Naive thymus-derived CD4-positive, alpha-beta T cell (primary cell): ENCODE measurements at regions not wholly inside any gene's neighbourhood (a gene's known extent, or its start where the extent isn't known, plus 50 kb on each side); places are given as distances from the start of the nearest gene placed in this dataset.

Experiments
- ATAC-seq: fragments of 150-1000 bp; cut with Tn5 transposase; 2 replicates; pipeline ENCODE4 v1.10.0; 2021; ENCODE audit warnings: mild to moderate bottlenecking, moderate library complexity
- CTCF ChIA-PET: fragments of 350-600 bp; sonication (Branson Sonifier 250); formaldehyde crosslinking; loops from one replicate; lab custom pipeline; 2021; ENCODE audit warnings: antibody characterized with exemption; lab: Charles Lee
- POLR2A ChIA-PET: fragments of 350-600 bp; sonication (Branson Sonifier 250); formaldehyde crosslinking; loops from one replicate; lab custom pipeline; 2021; ENCODE audit warnings: antibody characterized with exemption, inconsistent platforms; lab: Charles Lee
- DNase-seq, 9 donors: peaks; one replicate each; pipeline versions ENCODE4 v3.0.0 to v3.0.0-alpha.2; 2020 to 2022; ENCODE audit warnings: mixed read lengths in 1 of 9
- H3K27ac ChIP-seq: one replicate; pipeline ENCODE4 v1.7.0; 2013; ENCODE audit warnings: mild to moderate bottlenecking, low read depth, low read length, moderate library complexity
- H3K27me3 ChIP-seq, 2 donors: one replicate each; pipeline ENCODE4 v1.7.0; 2013; ENCODE audit warnings: low read length in 2 of 2, mild to moderate bottlenecking in 2 of 2, moderate library complexity in 2 of 2; ENCODE audit not compliant: control insufficient read depth in 2 of 2, insufficient read depth in 2 of 2
- H3K36me3 ChIP-seq, 3 experiments: 1 replicate in 2 of 3; 2 replicates in 1 of 3; pipeline ENCODE4 v1.7.0; 2013; ENCODE audit warnings: low read length in 3 of 3, mild to moderate bottlenecking in 3 of 3, moderate library complexity in 1 of 3; ENCODE audit not compliant: insufficient read depth in 3 of 3, control insufficient read depth in 2 of 3
- H3K4me1 ChIP-seq, 2 donors: one replicate each; pipeline ENCODE4 v1.7.0; 2013; ENCODE audit warnings: low read length in 2 of 2, mild to moderate bottlenecking in 2 of 2, moderate library complexity in 1 of 2; ENCODE audit not compliant: control insufficient read depth in 2 of 2, insufficient read depth in 2 of 2
- H3K4me3 ChIP-seq: 2 replicates; pipeline ENCODE4 v1.7.0; 2013; ENCODE audit warnings: mild to moderate bottlenecking, low read length
- H3K9me3 ChIP-seq, 3 experiments: 1 replicate in 2 of 3; 2 replicates in 1 of 3; pipeline ENCODE4 v1.7.0; 2013; ENCODE audit warnings: low read length in 3 of 3; ENCODE audit not compliant: control insufficient read depth in 2 of 3
- H3K27ac Mint-ChIP-seq, 9 donors: one replicate each; pipeline ENCODE4 v1.8.0; 2020 to 2022; ENCODE audit warnings: mixed read lengths in 9 of 9, mild to moderate bottlenecking in 8 of 9, moderate library complexity in 5 of 9, inconsistent platforms in 2 of 9
- H3K27me3 Mint-ChIP-seq, 5 donors: one replicate each; pipeline ENCODE4 v1.8.0; 2021 to 2022; ENCODE audit warnings: mixed read lengths in 5 of 5, mild to moderate bottlenecking in 1 of 5
- H3K36me3 Mint-ChIP-seq, 5 donors: one replicate each; pipeline ENCODE4 v1.8.0; 2020 to 2022; ENCODE audit warnings: mixed read lengths in 5 of 5, mild to moderate bottlenecking in 3 of 5, inconsistent platforms in 1 of 5
- H3K4me1 Mint-ChIP-seq, 7 donors: one replicate each; pipeline ENCODE4 v1.8.0; 2020 to 2022; ENCODE audit warnings: mixed read lengths in 7 of 7, mild to moderate bottlenecking in 3 of 7, inconsistent platforms in 1 of 7
- H3K4me3 Mint-ChIP-seq, 10 donors: one replicate each; pipeline ENCODE4 v1.8.0; 2020 to 2022; ENCODE audit warnings: mild to moderate bottlenecking in 10 of 10, mixed read lengths in 10 of 10, moderate library complexity in 6 of 10, inconsistent platforms in 2 of 10
- H3K9me3 Mint-ChIP-seq, 11 donors: one replicate each; pipeline ENCODE4 v1.8.0; 2020 to 2022; ENCODE audit warnings: mixed read lengths in 11 of 11, mild to moderate bottlenecking in 4 of 11, inconsistent platforms in 1 of 11, moderate library complexity in 1 of 11
- intact Hi-C, 2 donors: fragments of 100-400 bp; cut with micrococcal nuclease; formaldehyde crosslinking; loops; one replicate each; pipeline ENCODE4 v1.15.1; 2023

DNA sequence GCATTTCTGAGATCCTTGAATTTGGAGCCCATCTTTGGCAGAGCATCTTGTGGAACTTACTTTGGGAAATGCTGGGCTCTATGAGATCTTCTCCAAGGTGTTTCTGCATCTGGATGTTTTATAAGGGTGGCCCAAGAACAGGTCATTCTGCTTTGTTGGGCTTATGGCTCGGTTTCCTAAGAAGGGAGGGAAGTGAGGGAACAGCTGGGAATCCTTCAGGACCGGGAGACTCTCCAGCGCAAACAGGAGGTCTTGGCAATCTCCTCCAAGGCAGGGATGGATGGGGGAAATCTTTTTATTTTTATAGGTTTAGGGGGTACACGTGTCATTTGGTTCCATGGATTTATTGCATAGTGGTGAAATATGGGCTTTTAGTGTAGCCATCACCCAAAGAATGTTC, 54.7 kb downstream of the IRX3 start:
- Mint-ChIP-seq H3K27me3 (peaks cover 0 to 17% (median 12%) of the 10 kb centered on the region in 5 donors), H3K9me3 (peaks cover 0 to 4% (median 0%) of the 10 kb centered on the region in 11 donors)
- intact Hi-C loops = no loop called here

DNA sequence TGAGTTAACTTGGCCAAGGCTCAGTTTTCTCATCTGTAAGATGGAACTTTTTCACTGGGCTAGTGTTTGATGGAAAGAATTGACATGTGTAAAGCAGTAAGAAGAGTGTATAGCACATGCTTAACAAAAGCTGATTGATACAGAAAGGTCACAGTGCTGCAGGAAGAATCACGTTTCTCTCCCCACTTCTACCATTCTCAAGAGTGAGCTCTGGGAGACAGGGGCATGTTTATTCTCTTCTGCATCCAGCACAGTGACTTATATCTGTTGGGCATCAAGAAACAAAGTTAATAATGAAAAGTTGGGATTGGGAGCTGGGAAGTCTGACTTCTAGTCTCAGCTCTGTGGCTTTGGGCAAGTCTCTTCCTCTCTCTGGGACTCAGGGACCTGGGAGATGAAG, 55.3 kb downstream of the IRX3 start:
- DNase-seq (no peak), ATAC-seq (no peak)
- no peaks in the 10 kb centered on the region for H3K36me3 Mint-ChIP-seq
- CTCF ChIA-PET = no interaction called here
- H3K27ac ChIP-seq = no peak overlapping the region
- H3K9me3 ChIP-seq = no peaks in the 10 kb centered on the region
- POLR2A ChIA-PET = no interaction called here
- H3K9me3 Mint-ChIP-seq = peaks cover 0 to 4% (median 0%) of the 10 kb centered on the region in 11 donors
- no peaks in the 10 kb centered on the region for H3K4me1 ChIP-seq
- H3K4me3 Mint-ChIP-seq = no peak overlapping the region
- no peaks in the 10 kb centered on the region for H3K36me3 ChIP-seq
- no peaks in the 10 kb centered on the region for H3K4me1 Mint-ChIP-seq
- no peak overlapping the region for H3K27ac Mint-ChIP-seq
- peaks cover 0 to 13% (median 9%) of the 10 kb centered on the region in 5 donors for H3K27me3 Mint-ChIP-seq
- intact Hi-C loops = no loop called here
- no peaks in the 10 kb centered on the region for H3K27me3 ChIP-seq
- no peak overlapping the region for H3K4me3 ChIP-seq

More for the DNA sequence above, 54.7 kb downstream of the IRX3 start:
- H3K36me3 Mint-ChIP-seq = no peaks in the 10 kb centered on the region
- no peak for DNase-seq
- no peak overlapping the region for H3K4me3 ChIP-seq
- no peaks in the 10 kb centered on the region for H3K36me3 ChIP-seq
- H3K4me3 Mint-ChIP-seq = no peak overlapping the region
- ATAC-seq = no peak
- no peaks in the 10 kb centered on the region for H3K27me3 ChIP-seq
- no peaks in the 10 kb centered on the region for H3K4me1 Mint-ChIP-seq
- no peak overlapping the region for H3K27ac ChIP-seq
- no peaks in the 10 kb centered on the region for H3K4me1 ChIP-seq
- no peak overlapping the region for H3K27ac Mint-ChIP-seq
- POLR2A ChIA-PET = no interaction called here
- no peaks in the 10 kb centered on the region for H3K9me3 ChIP-seq
- CTCF ChIA-PET = no interaction called here

DNA sequence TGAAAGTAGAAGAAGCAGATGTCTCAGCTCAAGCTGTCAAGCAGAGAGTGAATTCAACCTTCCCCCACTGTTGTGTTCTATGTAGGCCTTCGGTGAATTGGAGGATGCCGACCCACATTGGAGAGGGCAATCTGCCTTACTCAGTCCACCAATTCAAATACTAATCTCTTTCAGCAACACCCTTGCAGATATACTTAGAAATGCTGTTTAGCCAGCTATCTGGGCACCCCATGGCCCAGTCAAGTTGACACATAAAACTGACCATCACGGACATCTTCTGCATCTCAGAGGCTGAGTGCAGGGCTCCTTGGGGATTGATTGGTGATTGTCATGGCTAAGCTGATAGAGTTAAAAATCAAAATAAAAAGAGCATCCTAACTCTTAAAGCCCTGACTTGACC, 58.3 kb downstream of the IRX3 start:
- no peak overlapping the region for H3K27ac ChIP-seq
- no peaks in the 10 kb centered on the region for H3K27me3 ChIP-seq
- peaks cover 0 to 2% (median 0%) of the 10 kb centered on the region in 7 donors for H3K4me1 Mint-ChIP-seq
- no peaks in the 10 kb centered on the region for H3K36me3 Mint-ChIP-seq
- no peak for ATAC-seq
- peaks cover 0 to 3% (median 0%) of the 10 kb centered on the region in 11 donors for H3K9me3 Mint-ChIP-seq
- H3K27ac Mint-ChIP-seq = no peak overlapping the region
- no peaks in the 10 kb centered on the region for H3K4me1 ChIP-seq
- no peaks in the 10 kb centered on the region for H3K9me3 ChIP-seq
- no peak overlapping the region for H3K4me3 Mint-ChIP-seq
- intact Hi-C loops = no loop called here
- POLR2A ChIA-PET = no interaction called here
- peaks cover 0 to 12% (median 7%) of the 10 kb centered on the region in 5 donors for H3K27me3 Mint-ChIP-seq
- no peak overlapping the region for H3K4me3 ChIP-seq
- H3K36me3 ChIP-seq = no peaks in the 10 kb centered on the region
- no peak for DNase-seq
- CTCF ChIA-PET = no interaction called here

DNA sequence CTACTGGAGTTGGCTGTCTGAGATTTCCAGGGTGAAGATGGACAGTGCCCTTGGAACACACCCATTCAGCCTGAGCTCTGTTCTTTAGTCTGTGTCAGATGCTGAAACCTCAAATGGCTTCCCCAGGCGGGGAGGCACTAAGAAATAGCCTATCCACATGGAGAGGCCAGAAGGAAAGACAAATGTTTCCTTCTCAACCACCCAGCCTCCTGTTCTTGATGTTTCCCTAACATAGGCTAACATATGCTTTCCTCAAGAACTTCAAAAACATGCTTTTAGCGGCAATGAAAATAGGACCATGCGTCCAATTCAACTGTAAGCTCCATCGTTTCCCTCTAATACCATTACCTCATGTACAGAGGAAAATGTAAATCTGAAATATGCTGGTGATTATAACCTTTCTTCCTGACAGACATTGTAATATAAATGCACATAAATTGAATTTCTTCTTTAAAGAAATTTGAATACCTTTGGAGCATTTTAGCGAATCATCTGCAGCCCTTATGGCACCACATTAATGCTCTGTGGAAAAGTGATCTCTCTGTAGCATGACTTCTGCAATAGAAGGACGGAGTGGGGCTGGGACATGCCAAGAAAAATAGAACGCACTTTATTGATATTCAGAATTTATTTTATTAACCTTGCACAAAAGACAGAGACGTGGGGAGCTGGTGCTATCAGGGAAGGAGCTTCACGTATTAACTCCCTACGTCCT, 60.1 kb downstream of the IRX3 start:
- Mint-ChIP-seq H3K27me3 (peaks cover 0 to 9% (median 7%) of the 10 kb centered on the region in 5 donors), H3K4me3 (no peak overlapping the region), H3K36me3 (no peaks in the 10 kb centered on the region), H3K27ac (no peak overlapping the region), H3K9me3 (peaks cover 0 to 4% (median 0%) of the 10 kb centered on the region in 11 donors), H3K4me1 (peaks cover 0 to 2% (median 0%) of the 10 kb centered on the region in 7 donors)
- intact Hi-C loops = no loop called here
- ATAC-seq (no peak), DNase-seq (no peak)
- H3K4me1 ChIP-seq = no peaks in the 10 kb centered on the region
- ChIA-PET CTCF (no interaction called here), POLR2A (no interaction called here)
- no peak overlapping the region for H3K27ac ChIP-seq
- H3K36me3 ChIP-seq = no peaks in the 10 kb centered on the region
- no peaks in the 10 kb centered on the region for H3K9me3 ChIP-seq
- no peaks in the 10 kb centered on the region for H3K27me3 ChIP-seq
- H3K4me3 ChIP-seq = no peak overlapping the region

DNA sequence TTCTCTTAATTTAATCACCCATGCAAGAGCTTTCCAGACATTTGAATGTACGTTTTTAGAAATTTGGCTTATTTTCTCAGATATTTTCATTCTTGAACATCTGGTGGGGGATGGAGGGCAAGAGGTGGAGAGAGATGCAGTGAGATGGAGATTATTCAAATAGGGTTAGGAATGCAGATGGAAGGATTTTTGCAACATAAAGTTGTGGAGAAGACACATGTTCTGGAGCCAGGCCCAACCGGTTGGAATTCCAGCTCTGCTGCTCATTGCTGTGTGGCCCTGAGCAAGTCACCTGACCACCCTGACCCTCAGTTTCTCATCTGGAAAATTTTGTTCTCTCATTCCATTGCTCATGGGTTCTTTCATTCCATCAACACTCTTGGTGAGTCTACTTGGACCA, 66.9 kb downstream of the IRX3 start:
- H3K9me3 Mint-ChIP-seq = peaks cover 0 to 5% (median 0%) of the 10 kb centered on the region in 11 donors
- Histone ChIP-seq H3K27ac (no peak overlapping the region), H3K4me1 (no peaks in the 10 kb centered on the region), H3K36me3 (no peaks in the 10 kb centered on the region), H3K9me3 (no peaks in the 10 kb centered on the region), H3K4me3 (no peak overlapping the region), H3K27me3 (no peaks in the 10 kb centered on the region)
- ATAC-seq (no peak), DNase-seq (no peak)
- no peak overlapping the region for H3K4me3 Mint-ChIP-seq
- ChIA-PET CTCF (no interaction called here), POLR2A (no interaction called here)
- no peaks in the 10 kb centered on the region for H3K36me3 Mint-ChIP-seq
- peaks cover 0 to 2% (median 0%) of the 10 kb centered on the region in 7 donors for H3K4me1 Mint-ChIP-seq
- H3K27ac Mint-ChIP-seq = no peak overlapping the region
- H3K27me3 Mint-ChIP-seq = peaks cover 0 to 5% (median 0%) of the 10 kb centered on the region in 5 donors
- intact Hi-C loops = no loop called here

DNA sequence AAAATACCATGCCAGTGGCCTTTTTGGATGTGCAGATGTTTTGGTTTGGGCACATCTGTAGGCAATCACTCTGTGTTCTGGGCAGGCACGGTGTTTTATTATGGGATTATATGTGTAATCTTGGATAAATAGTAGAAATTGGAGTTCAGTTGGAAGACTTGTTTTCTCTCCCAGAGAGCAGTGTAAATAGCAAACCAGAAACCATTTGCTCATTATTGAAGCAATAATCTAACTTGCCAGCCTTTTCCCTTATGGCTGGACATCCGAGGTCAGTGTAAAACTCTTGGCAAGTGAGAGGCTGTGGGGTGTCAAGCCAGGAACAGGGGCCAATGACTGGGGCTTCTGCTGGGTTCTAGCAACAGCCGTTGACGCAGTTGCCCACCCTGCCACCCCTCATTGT, 69.9 kb downstream of the IRX3 start:
- Mint-ChIP-seq H3K9me3 (peaks cover 0 to 1% (median 0%) of the 10 kb centered on the region in 11 donors), H3K4me1 (no peaks in the 10 kb centered on the region), H3K27me3 (peaks cover 0 to 5% (median 0%) of the 10 kb centered on the region in 5 donors), H3K4me3 (no peak overlapping the region), H3K36me3 (no peaks in the 10 kb centered on the region), H3K27ac (no peak overlapping the region)
- Histone ChIP-seq H3K27me3 (no peaks in the 10 kb centered on the region), H3K4me1 (no peaks in the 10 kb centered on the region), H3K9me3 (no peaks in the 10 kb centered on the region), H3K36me3 (no peaks in the 10 kb centered on the region), H3K4me3 (no peak overlapping the region), H3K27ac (no peak overlapping the region)
- intact Hi-C loops = no loop called here
- ATAC-seq (no peak), DNase-seq (no peak)
- ChIA-PET POLR2A (no interaction called here), CTCF (no interaction called here)

DNA sequence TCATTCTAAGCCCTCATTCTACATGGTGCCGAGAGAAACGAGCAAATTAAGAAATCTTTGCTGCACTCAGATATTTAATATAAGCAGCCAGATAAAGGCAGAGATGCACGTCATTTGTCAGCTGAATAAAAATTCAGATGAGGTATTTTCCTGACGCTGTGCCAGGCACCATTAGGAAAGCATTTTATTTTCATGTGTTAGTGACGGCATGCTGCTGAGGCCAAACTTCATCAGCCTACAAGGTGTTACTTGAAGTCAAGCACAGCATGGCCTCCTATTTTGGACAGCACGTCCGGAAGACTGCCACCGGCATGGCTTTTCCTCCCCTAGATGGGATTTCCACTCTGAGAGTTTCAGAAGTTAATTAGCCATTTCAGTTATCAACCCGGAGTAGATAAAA, 70.3 kb downstream of the IRX3 start:
- Mint-ChIP-seq H3K9me3 (peaks cover 0 to 1% (median 0%) of the 10 kb centered on the region in 11 donors), H3K4me1 (no peaks in the 10 kb centered on the region), H3K4me3 (no peak overlapping the region), H3K27me3 (peaks cover 0 to 5% (median 0%) of the 10 kb centered on the region in 5 donors), H3K27ac (no peak overlapping the region), H3K36me3 (no peaks in the 10 kb centered on the region)
- H3K27me3 ChIP-seq = no peaks in the 10 kb centered on the region
- no peaks in the 10 kb centered on the region for H3K36me3 ChIP-seq
- no peaks in the 10 kb centered on the region for H3K9me3 ChIP-seq
- intact Hi-C loops = no loop called here
- no peak overlapping the region for H3K27ac ChIP-seq
- ChIA-PET CTCF (no interaction called here), POLR2A (no interaction called here)
- ATAC-seq (no peak), DNase-seq (no peak)
- no peak overlapping the region for H3K4me3 ChIP-seq
- no peaks in the 10 kb centered on the region for H3K4me1 ChIP-seq
